Body of pancreas (tissue), 4 donors: ENCODE measurements at regions not wholly inside any gene's neighbourhood (a gene's known extent, or its start where the extent isn't known, plus 50 kb on each side); places are given as distances from the start of the nearest gene placed in this dataset.

Experiments
- POLR2A ChIP-seq, 3 donors: fragments of 450-650 bp; IDR thresholded peaks; one replicate each; pipeline ENCODE4 v1.6.1; 2016; ENCODE audit warnings: antibody characterized with exemption in 3 of 3, mild to moderate bottlenecking in 2 of 3
- TF ChIP-seq, protein P1 (sequence below), 7 experiments: fragments of 450-650 bp in 4 of 7; fragments of 200-600 bp in 3 of 7; sonication (generic) in 3 of 7; IDR thresholded peaks; one replicate each; pipeline ENCODE4 v1.5.1; 2016 to 2019; ENCODE audit warnings: antibody characterized with exemption in 7 of 7

DNA sequence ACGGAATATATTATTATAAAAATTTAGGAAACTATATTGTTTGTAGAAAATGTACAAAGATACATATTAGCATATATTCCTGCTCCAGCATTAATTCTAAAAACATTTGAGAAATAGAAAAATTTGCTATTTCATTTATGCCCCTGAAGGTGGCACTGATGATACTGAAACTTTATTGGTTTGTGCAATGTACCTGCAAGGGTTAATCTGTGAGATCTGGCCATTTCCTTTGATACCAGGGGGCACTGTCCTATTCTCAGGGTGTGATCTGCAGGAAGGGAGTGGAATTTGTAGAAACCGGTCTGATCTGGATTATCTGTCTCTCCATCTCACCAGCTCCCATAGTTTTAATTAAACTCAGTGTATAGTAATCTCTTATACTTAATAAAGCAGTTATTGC is 625.1 kb upstream of the IMPG1 start:
- TF ChIP-seq, protein P1, sequence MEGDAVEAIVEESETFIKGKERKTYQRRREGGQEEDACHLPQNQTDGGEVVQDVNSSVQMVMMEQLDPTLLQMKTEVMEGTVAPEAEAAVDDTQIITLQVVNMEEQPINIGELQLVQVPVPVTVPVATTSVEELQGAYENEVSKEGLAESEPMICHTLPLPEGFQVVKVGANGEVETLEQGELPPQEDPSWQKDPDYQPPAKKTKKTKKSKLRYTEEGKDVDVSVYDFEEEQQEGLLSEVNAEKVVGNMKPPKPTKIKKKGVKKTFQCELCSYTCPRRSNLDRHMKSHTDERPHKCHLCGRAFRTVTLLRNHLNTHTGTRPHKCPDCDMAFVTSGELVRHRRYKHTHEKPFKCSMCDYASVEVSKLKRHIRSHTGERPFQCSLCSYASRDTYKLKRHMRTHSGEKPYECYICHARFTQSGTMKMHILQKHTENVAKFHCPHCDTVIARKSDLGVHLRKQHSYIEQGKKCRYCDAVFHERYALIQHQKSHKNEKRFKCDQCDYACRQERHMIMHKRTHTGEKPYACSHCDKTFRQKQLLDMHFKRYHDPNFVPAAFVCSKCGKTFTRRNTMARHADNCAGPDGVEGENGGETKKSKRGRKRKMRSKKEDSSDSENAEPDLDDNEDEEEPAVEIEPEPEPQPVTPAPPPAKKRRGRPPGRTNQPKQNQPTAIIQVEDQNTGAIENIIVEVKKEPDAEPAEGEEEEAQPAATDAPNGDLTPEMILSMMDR (IDR thresholded peaks at IDR 0.05) = peak in 4 of 7 experiments; percentile 17 to 30 (median 22)
- TF ChIP-seq POLR2A (IDR thresholded peaks at IDR 0.05) = no peak
